Neural progenitor cell (in vitro differentiated cells): ENCODE measurements at regions not wholly inside any gene's neighbourhood (a gene's known extent, or its start where the extent isn't known, plus 50 kb on each side); places are given as distances from the start of the nearest gene placed in this dataset.
"Not testable (repeated sequence)": the region's sequence is repeated elsewhere in the genome, so short reads cannot be mapped to it uniquely, and the experiment has no call there.

ENCODE experiments used
- DNase-seq: peaks from one replicate; pipeline ENCODE4 v3.0.0-alpha.2; 2016; ENCODE audit warnings: low spot score
- H2AFZ ChIP-seq: fragments of 200-600 bp; sonication (generic); replicated peaks from 2 replicates; pipeline ENCODE4 v1.6.1; 2016; ENCODE audit warnings: antibody characterized with exemption
- H3F3A ChIP-seq: fragments of 200-600 bp; sonication (generic); 2 replicates; pipeline ENCODE4 v1.6.1; 2016; ENCODE audit warnings: antibody characterized with exemption, low read depth
- H3K27ac ChIP-seq: fragments of 200-600 bp; sonication (generic); 2 replicates; pipeline ENCODE4 v1.5.1; 2016; ENCODE audit warnings: mild to moderate bottlenecking
- H3K27me3 ChIP-seq: fragments of 200-600 bp; sonication (generic); 2 replicates; pipeline ENCODE4 v1.6.1; 2016; ENCODE audit warnings: mild to moderate bottlenecking, moderate library complexity
- H3K36me3 ChIP-seq: fragments of 200-600 bp; sonication (generic); 2 replicates; pipeline ENCODE4 v1.5.1; 2016
- H3K4me1 ChIP-seq: fragments of 200-600 bp; sonication (generic); 2 replicates; pipeline ENCODE4 v1.6.1; 2016; ENCODE audit warnings: mixed run types
- H3K4me2 ChIP-seq: fragments of 200-600 bp; sonication (generic); 2 replicates; pipeline ENCODE4 v1.6.1; 2016
- H3K4me3 ChIP-seq: fragments of 200-600 bp; sonication (generic); 2 replicates; pipeline ENCODE4 v1.5.1; 2016
- H3K79me2 ChIP-seq: fragments of 200-600 bp; sonication (generic); 2 replicates; pipeline ENCODE4 v1.6.1; 2016; ENCODE audit warnings: low read depth
- H3K9ac ChIP-seq: fragments of 200-600 bp; sonication (generic); 2 replicates; pipeline ENCODE4 v1.6.1; 2016
- H3K9me3 ChIP-seq: fragments of 200-600 bp; sonication (generic); 2 replicates; pipeline ENCODE4 v1.5.1; 2016; ENCODE audit warnings: low read depth
- H4K20me1 ChIP-seq: fragments of 200-600 bp; sonication (generic); 2 replicates; pipeline ENCODE4 v1.6.1; 2016; ENCODE audit warnings: low read depth
- H3K27ac Mint-ChIP-seq: 3 replicates; pipeline ENCODE4 v1.8.0; 2021; ENCODE audit warnings: mixed read lengths
- H3K27me3 Mint-ChIP-seq: 2 replicates; pipeline ENCODE4 v1.8.0; 2022; ENCODE audit warnings: low read depth, mild to moderate bottlenecking, inconsistent platforms, moderate library complexity, mixed read lengths; ENCODE audit not compliant: insufficient read depth
- H3K36me3 Mint-ChIP-seq: 3 replicates; pipeline ENCODE4 v1.8.0; 2021; ENCODE audit warnings: mixed read lengths
- H3K4me1 Mint-ChIP-seq: 3 replicates; pipeline ENCODE4 v1.8.0; 2021; ENCODE audit warnings: mixed read lengths
- H3K4me3 Mint-ChIP-seq: 3 replicates; pipeline ENCODE4 v1.8.0; 2021; ENCODE audit warnings: mild to moderate bottlenecking, moderate library complexity, mixed read lengths
- H3K9me3 Mint-ChIP-seq: 3 replicates; pipeline ENCODE4 v1.8.0; 2020; ENCODE audit warnings: mixed read lengths
- EZH2 ChIP-seq: fragments of 200-600 bp; sonication (generic); IDR thresholded peaks from 2 replicates; pipeline ENCODE4 v1.6.1; 2017; ENCODE audit warnings: antibody characterized with exemption, mild to moderate bottlenecking, moderate library complexity
- EZH2phosphoT487 ChIP-seq: fragments of 200-600 bp; sonication (generic); IDR thresholded peaks from 2 replicates; pipeline ENCODE4 v1.6.1; 2017; ENCODE audit warnings: antibody characterized with exemption
- TF ChIP-seq, protein P1 (sequence below): fragments of 200-600 bp; sonication (generic); IDR thresholded peaks from 2 replicates; pipeline ENCODE4 v1.5.1; 2017; ENCODE audit warnings: antibody characterized with exemption, mild to moderate bottlenecking

DNA sequence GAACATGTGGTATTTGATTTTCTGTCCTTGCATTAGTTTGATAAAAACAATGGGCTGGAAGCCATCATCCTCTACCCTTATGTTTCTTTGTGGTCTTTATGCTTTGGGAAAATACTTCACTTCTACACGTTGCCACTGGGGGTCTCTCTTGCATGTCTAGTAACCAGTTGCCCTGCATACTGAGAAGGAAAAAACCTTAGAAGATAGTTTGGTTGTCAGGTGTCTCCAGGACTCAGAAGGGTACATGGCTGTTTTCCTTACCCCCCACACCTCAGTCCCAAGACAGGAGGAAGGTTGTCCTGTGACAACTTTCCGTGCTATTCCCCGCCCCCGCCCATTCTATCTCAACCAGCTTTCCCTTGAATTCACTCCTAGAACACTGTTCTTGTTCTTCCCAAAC is 62.1 kb upstream of the LANCL3 start:
- H3K79me2 ChIP-seq: no peaks in the 10 kb centered on the region
- H3K9me3 Mint-ChIP-seq: peaks cover 4% of the 10 kb centered on the region
- DNase-seq: peak; percentile 24
- no peak overlapping the region for H3K4me3 Mint-ChIP-seq
- H3K27ac Mint-ChIP-seq: no peak overlapping the region
- H3K36me3 Mint-ChIP-seq: no peaks in the 10 kb centered on the region
- H3F3A ChIP-seq: no peaks in the 10 kb centered on the region
- H3K4me1 Mint-ChIP-seq: peaks cover 6% of the 10 kb centered on the region
- no peak overlapping the region for H3K27ac ChIP-seq
- no peaks in the 10 kb centered on the region for H4K20me1 ChIP-seq
- peak overlapping the region; percentile 82 for H2AFZ ChIP-seq
- no peaks in the 10 kb centered on the region for H3K27me3 Mint-ChIP-seq
- H3K27me3 ChIP-seq: no peaks in the 10 kb centered on the region
- no peak overlapping the region for H3K4me2 ChIP-seq
- TF ChIP-seq EZH2phosphoT487 (no peak), EZH2 (no peak)
- TF ChIP-seq, protein P1, sequence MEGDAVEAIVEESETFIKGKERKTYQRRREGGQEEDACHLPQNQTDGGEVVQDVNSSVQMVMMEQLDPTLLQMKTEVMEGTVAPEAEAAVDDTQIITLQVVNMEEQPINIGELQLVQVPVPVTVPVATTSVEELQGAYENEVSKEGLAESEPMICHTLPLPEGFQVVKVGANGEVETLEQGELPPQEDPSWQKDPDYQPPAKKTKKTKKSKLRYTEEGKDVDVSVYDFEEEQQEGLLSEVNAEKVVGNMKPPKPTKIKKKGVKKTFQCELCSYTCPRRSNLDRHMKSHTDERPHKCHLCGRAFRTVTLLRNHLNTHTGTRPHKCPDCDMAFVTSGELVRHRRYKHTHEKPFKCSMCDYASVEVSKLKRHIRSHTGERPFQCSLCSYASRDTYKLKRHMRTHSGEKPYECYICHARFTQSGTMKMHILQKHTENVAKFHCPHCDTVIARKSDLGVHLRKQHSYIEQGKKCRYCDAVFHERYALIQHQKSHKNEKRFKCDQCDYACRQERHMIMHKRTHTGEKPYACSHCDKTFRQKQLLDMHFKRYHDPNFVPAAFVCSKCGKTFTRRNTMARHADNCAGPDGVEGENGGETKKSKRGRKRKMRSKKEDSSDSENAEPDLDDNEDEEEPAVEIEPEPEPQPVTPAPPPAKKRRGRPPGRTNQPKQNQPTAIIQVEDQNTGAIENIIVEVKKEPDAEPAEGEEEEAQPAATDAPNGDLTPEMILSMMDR: peak; percentile 62
- no peak overlapping the region for H3K4me3 ChIP-seq
- H3K4me1 ChIP-seq: no peaks in the 10 kb centered on the region
- no peaks in the 10 kb centered on the region for H3K9me3 ChIP-seq
- H3K36me3 ChIP-seq: no peaks in the 10 kb centered on the region
- no peak overlapping the region for H3K9ac ChIP-seq

DNA sequence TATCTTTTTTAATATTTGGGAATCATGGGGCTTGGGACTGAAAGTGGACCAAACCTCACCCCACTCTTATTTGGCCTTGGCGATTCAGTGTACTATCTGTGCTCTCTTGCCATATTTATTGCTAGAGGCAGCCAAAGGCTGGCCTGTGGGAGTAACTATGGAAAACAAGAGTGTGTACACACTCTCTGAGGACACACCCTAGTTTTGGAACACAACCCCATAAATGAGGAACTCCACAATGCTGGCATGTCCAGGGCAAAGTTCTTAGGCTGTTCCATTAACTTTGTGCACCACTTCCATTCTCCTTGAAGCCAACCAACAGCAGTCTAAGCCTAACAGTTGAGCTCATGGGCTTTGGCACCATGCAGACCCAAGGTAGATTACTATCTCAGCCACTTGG is 54.9 kb upstream of the LANCL3 start:
- not testable (repeated sequence) for H3K9ac ChIP-seq, H2AFZ ChIP-seq, H3K79me2 ChIP-seq, H4K20me1 ChIP-seq, H3K4me1 ChIP-seq, DNase-seq, H3K9me3 Mint-ChIP-seq, H3K9me3 ChIP-seq, H3K4me2 ChIP-seq, H3K27me3 Mint-ChIP-seq, H3K27me3 ChIP-seq, H3K36me3 Mint-ChIP-seq, H3K4me3 Mint-ChIP-seq, H3K4me1 Mint-ChIP-seq, H3K27ac Mint-ChIP-seq, H3K27ac ChIP-seq, H3F3A ChIP-seq, H3K4me3 ChIP-seq, H3K36me3 ChIP-seq

DNA sequence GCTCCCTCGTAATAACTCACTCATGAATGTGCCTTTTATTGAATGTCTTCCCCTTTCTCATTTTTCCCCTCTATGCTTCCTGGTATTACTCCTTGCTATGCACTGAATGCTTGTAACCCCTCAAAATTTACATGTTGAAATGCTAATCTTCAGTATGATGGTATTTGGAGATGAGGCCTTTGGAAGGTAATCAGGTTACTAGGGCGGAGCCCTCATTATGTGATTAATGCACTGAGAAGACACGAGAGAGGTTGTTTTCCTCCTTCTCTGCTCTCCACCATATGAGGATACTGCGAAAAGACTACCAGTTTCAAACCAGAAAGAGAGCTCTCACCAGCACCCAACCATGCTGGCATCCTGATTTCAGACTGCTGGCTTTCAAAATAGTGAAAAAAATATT is 52.2 kb upstream of the LANCL3 start:
- H3K4me3 Mint-ChIP-seq, H3K9me3 ChIP-seq, H3K79me2 ChIP-seq, H3K36me3 ChIP-seq, H3K27me3 ChIP-seq, DNase-seq, H2AFZ ChIP-seq, H3K4me1 ChIP-seq, H3K9ac ChIP-seq, H3F3A ChIP-seq, H3K9me3 Mint-ChIP-seq, H3K4me2 ChIP-seq, H3K4me1 Mint-ChIP-seq, H3K27me3 Mint-ChIP-seq, H3K36me3 Mint-ChIP-seq, H4K20me1 ChIP-seq, H3K27ac Mint-ChIP-seq, H3K4me3 ChIP-seq, H3K27ac ChIP-seq: not testable (repeated sequence)

DNA sequence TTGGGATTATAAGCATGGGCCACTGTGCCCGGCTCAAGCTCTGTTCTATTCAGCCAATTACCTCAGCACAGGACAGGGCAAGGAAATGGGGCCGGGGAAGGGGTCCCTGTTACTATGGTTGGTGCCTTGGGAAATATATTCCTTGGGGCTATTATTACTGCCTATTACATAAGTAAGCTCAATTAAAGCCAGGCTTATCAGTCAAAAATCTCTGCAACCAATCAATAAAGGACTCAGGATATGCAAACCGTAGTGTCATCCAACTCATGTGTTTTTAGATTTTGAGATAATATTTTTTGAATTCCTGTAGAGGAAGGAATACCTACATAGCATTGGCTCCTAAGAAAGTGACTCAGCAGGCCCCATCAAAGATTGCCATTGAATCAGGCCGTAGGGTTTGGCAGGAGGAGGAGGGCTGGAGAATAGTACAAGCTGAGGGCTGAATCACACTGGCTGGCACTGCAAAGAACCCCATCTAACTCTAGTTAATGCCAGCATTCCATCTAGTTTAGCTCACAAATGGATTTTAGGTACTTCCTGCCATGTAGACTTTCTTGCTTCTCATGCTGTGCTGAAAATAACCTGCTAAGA is 50.5 kb upstream of the LANCL3 start:
- not testable (repeated sequence) for H3K27ac Mint-ChIP-seq, H3K4me3 Mint-ChIP-seq, H3K27me3 Mint-ChIP-seq, H3K27ac ChIP-seq, H3K27me3 ChIP-seq, DNase-seq, H3K4me1 ChIP-seq, H3K36me3 Mint-ChIP-seq, H3K4me2 ChIP-seq, H3K9ac ChIP-seq, H3K79me2 ChIP-seq, H3K36me3 ChIP-seq, H4K20me1 ChIP-seq, H2AFZ ChIP-seq, H3K4me1 Mint-ChIP-seq, H3F3A ChIP-seq, H3K9me3 ChIP-seq, H3K4me3 ChIP-seq, H3K9me3 Mint-ChIP-seq
